Suprapubic skin (tissue), 3 donors: ENCODE measurements at regions not wholly inside any gene's neighbourhood (a gene's known extent, or its start where the extent isn't known, plus 50 kb on each side); places are given as distances from the start of the nearest gene placed in this dataset.

Experiments
- CTCF ChIP-seq, 2 donors: fragments of 200-600 bp in 1 of 2; fragments of 450-650 bp in 1 of 2; sonication (generic) in 1 of 2; IDR thresholded peaks; one replicate each; pipeline ENCODE4 v1.5.1; 2016 to 2019; ENCODE audit warnings: antibody characterized with exemption in 2 of 2, mild to moderate bottlenecking in 1 of 2, moderate library complexity in 1 of 2
- POLR2A ChIP-seq, 2 donors: fragments of 450-650 bp; IDR thresholded peaks; one replicate each; pipeline ENCODE4 v1.6.1; 2017; ENCODE audit warnings: antibody characterized with exemption in 2 of 2, mild to moderate bottlenecking in 2 of 2, moderate library complexity in 2 of 2

- TF ChIP-seq CTCF (IDR thresholded peaks at IDR 0.05) (no peak), POLR2A (IDR thresholded peaks at IDR 0.05) (no peak)
These were observed 636.9 kb upstream of the TLE4 start for GRCh38 chr9:78934880-78935279.
